ENCODE measurements at regions not wholly inside any gene's neighbourhood (a gene's known extent, or its start where the extent isn't known, plus 50 kb on each side); places are given as distances from the start of the nearest gene placed in this dataset.
A peak's percentile ranks its signal among the peaks of the same experiment; 100 is the strongest.
"Not testable (repeated sequence)": the region's sequence is repeated elsewhere in the genome, so short reads cannot be mapped to it uniquely, and the experiment has no call there.

GRCh38 chr4:28010577-28011240 lies 1150.1 kb downstream of the STIM2 start:
- TF ChIP-seq CTCF (IDR thresholded peaks at IDR 0.05; ENCODE audit: control insufficient read depth, extremely low read depth, insufficient read depth) = no peak
- no peak overlapping the region for H3K4me3 ChIP-seq (ENCODE audit: low read depth, low read length)
- DNase-seq (ENCODE audit: low read depth) = no peak

DNA sequence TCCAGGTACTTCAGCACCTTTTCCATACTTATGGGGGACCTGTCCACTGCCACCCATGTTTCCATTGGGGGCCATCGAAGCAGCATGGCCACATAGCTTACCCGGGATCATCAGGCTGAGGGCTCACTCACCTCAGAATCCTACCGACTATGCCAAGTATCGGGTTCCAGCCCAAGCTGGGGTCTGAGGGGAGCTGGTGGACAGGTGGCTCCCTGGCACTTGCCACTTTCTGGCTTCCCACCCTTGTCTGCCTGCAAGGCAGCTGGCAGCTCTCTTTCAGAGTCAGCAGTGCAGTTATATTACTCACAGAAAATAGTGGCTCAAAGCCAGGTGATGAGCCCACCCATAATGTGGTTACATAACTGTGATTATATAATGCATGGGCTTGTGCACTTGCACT lies 1153.8 kb downstream of the STIM2 start:
- no peak overlapping the region for H3K4me3 ChIP-seq (ENCODE audit: low read depth, low read length)
- no peak for TF ChIP-seq CTCF (IDR thresholded peaks at IDR 0.05; ENCODE audit: control insufficient read depth, extremely low read depth, insufficient read depth)
- no peak for DNase-seq (ENCODE audit: low read depth)

DNA sequence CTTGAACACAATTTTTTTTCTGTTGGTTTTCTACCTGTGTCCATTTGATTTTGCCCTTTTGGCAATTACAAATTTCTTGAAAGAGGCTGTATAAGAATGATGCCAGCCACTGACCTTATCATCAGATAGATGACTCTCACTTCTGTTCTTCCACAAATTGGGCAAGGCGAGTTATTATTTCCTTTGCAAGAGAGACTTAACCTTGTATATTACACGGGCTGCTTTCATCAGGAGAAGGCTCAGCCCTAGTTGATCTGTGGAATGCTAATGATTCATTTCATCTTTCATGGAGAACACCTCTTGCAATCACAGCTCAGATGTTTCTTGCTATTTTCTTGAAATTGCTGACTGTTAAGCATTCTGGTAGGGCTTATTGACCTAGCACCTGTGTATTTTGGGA lies 1155.4 kb downstream of the STIM2 start:
- H3K4me3 ChIP-seq (ENCODE audit: low read depth, low read length) = no peak overlapping the region
- TF ChIP-seq CTCF (IDR thresholded peaks at IDR 0.05; ENCODE audit: control insufficient read depth, extremely low read depth, insufficient read depth) = no peak
- no peak for DNase-seq (ENCODE audit: low read depth)

DNA sequence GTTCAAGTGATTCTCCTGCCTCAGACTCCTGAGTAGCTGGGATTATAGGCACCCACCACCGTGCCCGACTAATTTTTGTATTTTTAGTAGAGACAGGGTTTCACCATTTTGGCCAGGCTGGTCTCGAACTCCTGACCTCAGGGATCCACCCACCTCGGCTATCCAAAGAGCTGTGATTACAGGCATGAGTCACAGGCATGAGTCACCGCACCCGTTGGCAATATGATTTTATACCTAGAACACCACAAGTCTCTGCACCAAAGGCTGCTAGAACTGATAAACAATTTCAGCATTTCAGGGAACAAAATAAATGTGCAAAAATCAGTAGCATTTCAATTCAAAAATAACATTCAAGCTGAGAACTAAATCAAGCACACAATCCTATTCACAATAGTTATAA lies 1177.6 kb downstream of the STIM2 start:
- H3K4me3 ChIP-seq (ENCODE audit: low read depth, low read length); DNase-seq (ENCODE audit: low read depth): not testable (repeated sequence)

- no peak for TF ChIP-seq CTCF (IDR thresholded peaks at IDR 0.05; ENCODE audit: control insufficient read depth, extremely low read depth, insufficient read depth)
Measured at GRCh38 chr4:28062562-28062961, 1201.9 kb downstream of the STIM2 start.

DNA sequence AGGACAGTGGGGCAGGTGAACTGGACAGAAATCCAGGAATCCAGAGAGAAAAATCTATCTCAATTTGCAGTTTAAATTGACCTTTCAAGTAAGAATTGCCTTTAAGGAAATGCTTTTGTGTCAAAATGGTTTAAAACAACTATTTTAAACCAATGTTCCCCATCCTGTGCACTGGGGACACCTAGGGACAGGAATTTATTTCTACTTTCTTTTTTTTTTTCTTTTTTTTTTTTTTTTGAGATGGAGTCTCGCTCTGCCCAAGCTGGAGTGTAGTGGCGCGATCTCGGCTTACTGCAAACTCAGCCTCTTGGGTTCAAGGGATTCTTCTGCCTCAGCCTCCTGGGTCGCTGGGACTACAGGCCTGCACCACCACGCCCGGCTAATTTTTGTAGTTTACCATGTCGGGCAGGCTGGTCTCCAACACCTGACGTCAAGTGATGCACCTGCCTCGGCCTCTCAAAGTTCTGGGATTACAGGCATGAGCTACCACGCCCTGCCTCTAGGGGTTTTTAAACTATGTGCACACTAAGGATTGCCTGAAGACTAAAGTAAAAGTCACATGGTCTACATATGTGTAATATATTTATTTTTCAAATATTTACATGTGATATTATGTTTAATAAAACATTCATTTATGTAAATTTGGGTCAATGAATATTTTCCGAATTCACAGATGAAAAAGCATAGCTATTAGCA lies 1213.4 kb downstream of the STIM2 start:
- no peak for DNase-seq (ENCODE audit: low read depth)
- TF ChIP-seq CTCF (IDR thresholded peaks at IDR 0.05; ENCODE audit: control insufficient read depth, extremely low read depth, insufficient read depth) = 0 out of 2 replicates have a peak, but pooled peaks have one; percentile 6
- H3K4me3 ChIP-seq (ENCODE audit: low read depth, low read length) = no peak overlapping the region

More at GRCh38 chr4:28062562-28062961, 1201.9 kb downstream of the STIM2 start:
- no peak overlapping the region for H3K4me3 ChIP-seq (ENCODE audit: low read depth, low read length)
- no peak for DNase-seq (ENCODE audit: low read depth)

DNA sequence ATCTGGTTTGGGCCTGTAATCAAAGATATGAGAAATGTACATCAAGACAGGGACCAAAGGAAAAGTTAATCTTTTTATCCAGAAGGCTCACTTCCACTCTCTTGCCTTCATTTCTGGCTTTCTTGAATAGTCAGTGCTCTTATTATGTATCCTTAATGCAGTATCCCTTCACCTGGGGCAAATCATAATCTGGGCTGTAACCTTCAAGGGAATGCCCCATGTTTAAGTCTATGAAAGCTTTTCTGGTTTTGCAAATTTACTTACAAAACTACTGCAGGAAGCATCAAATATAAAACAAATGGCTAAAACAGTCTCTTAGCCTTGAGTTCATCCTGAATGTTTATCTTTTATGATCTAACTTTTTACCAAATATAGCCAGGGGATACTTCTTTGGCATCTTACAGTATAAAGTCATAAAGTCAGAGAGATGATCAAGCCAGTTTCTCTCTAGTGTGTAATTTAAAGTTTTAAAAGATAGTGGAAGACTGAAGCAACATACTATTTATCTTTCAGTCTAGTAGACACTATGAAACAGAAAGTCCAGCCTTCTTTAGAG lies 1214.8 kb downstream of the STIM2 start:
- no peak for DNase-seq (ENCODE audit: low read depth)
- no peak overlapping the region for H3K4me3 ChIP-seq (ENCODE audit: low read depth, low read length)
- TF ChIP-seq CTCF (IDR thresholded peaks at IDR 0.05; ENCODE audit: control insufficient read depth, extremely low read depth, insufficient read depth) = no peak

DNA sequence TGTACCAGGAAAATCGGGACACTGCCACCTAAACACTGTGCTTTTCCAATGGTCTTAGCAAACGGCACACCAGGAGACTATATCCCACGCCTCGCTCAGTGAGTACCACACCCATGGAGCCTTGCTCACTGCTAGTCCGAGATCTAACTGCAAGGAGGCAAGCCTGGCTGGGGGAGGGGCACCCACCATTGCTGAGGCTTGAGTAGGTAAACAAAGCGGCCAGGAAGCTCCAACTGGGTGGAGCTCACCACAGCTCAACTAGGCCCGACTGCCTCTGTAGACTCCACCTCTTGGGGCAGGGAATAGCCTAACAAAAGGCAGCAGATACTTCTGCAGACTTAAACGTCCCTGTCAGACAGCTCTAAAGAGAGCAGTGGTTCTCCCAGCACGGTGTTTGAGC lies 1216.6 kb downstream of the STIM2 start:
- not testable (repeated sequence) for DNase-seq (ENCODE audit: low read depth); H3K4me3 ChIP-seq (ENCODE audit: low read depth, low read length)

Data from LNCaP clone FGC (cell line).